Nephron progenitor cell (in vitro differentiated cells): ENCODE measurements at regions not wholly inside any gene's neighbourhood (a gene's known extent, or its start where the extent isn't known, plus 50 kb on each side); places are given as distances from the start of the nearest gene placed in this dataset.

Experiments
- DNase-seq: peaks from one replicate; pipeline ENCODE4 v3.0.0; 2021
- H3K27ac Mint-ChIP-seq: 2 replicates; pipeline ENCODE4 v1.8.0; 2021; ENCODE audit warnings: mild to moderate bottlenecking, moderate library complexity, mixed read lengths
- H3K27me3 Mint-ChIP-seq: 2 replicates; pipeline ENCODE4 v1.8.0; 2021; ENCODE audit warnings: mild to moderate bottlenecking, low read depth, mixed read lengths; ENCODE audit not compliant: poor library complexity
- H3K36me3 Mint-ChIP-seq: 2 replicates; pipeline ENCODE4 v1.8.0; 2021; ENCODE audit warnings: low read depth, mixed read lengths
- H3K4me1 Mint-ChIP-seq: 2 replicates; pipeline ENCODE4 v1.8.0; 2021; ENCODE audit warnings: mixed read lengths
- H3K4me3 Mint-ChIP-seq: 2 replicates; pipeline ENCODE4 v1.8.0; 2021; ENCODE audit warnings: mild to moderate bottlenecking, moderate library complexity, mixed read lengths
- H3K9me3 Mint-ChIP-seq: 2 replicates; pipeline ENCODE4 v1.8.0; 2021; ENCODE audit warnings: mild to moderate bottlenecking, moderate library complexity, mixed read lengths
- TF ChIP-seq, protein P1 (sequence below): fragments of 200-600 bp; sonication (generic); IDR thresholded peaks from 2 replicates; pipeline ENCODE4 v1.5.0; 2021; ENCODE audit warnings: antibody characterized with exemption

DNA sequence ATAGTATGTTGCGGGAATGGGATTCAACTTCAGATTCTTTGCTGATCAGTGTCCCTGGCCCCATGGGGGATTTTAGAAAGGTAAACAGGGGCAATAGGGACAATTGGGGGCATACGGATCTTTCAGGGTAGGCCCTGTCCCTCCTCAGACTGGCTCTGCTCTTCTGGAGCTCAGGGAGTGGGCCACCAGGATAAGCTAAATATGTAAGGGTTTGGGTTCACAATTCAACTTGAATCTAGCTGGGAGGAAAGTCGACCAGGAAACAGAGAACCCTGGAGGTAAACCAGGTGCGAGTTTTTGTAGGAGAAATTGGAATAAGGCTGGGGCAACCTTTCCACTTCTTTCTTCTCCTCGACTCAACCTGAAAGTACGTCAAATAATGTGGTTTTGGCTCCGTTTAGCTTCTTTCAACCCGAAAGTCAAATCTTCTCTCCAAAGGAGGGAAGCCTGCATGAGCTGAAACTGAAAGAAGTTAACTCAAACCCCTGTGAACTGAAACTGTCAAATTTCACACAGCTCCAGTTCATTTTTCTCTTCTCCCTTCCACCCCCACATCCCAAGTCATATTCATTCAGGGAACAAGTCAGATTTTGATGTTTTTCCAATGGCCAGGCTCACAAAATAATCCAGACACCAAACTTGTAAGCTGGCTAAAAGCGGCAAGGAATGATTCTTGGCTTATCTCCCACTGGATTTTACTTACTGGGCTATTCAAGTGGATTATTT lies 278.2 kb downstream of the CLIC5 start:
- TF ChIP-seq, protein P1, sequence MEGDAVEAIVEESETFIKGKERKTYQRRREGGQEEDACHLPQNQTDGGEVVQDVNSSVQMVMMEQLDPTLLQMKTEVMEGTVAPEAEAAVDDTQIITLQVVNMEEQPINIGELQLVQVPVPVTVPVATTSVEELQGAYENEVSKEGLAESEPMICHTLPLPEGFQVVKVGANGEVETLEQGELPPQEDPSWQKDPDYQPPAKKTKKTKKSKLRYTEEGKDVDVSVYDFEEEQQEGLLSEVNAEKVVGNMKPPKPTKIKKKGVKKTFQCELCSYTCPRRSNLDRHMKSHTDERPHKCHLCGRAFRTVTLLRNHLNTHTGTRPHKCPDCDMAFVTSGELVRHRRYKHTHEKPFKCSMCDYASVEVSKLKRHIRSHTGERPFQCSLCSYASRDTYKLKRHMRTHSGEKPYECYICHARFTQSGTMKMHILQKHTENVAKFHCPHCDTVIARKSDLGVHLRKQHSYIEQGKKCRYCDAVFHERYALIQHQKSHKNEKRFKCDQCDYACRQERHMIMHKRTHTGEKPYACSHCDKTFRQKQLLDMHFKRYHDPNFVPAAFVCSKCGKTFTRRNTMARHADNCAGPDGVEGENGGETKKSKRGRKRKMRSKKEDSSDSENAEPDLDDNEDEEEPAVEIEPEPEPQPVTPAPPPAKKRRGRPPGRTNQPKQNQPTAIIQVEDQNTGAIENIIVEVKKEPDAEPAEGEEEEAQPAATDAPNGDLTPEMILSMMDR: no peak
- no peak overlapping the region for H3K27ac Mint-ChIP-seq
- peaks cover 6% of the 10 kb centered on the region for H3K27me3 Mint-ChIP-seq
- no peaks in the 10 kb centered on the region for H3K36me3 Mint-ChIP-seq
- peaks cover 23% of the 10 kb centered on the region for H3K4me1 Mint-ChIP-seq
- H3K4me3 Mint-ChIP-seq: no peak overlapping the region
- H3K9me3 Mint-ChIP-seq: no peaks in the 10 kb centered on the region
- DNase-seq: no peak

DNA sequence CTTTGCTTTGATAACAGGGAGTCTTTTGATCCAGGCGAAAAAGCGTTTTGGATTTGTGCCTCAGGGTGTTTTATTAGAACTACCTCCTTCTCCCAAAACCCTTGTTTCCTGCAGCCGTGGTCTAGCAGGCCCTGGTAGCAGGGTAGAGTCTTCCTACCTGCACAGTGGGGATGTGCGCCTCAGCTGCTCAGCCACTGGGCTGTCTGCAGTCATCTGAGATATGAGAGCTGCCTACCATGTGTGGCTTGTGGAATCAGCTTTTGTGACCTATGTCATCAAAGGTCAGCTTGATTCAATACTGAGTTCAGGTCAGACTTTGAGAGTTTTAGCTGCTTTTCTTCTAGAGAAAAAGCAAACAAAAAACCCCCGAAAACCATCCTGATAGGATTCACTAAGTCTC lies 279.5 kb downstream of the CLIC5 start:
- TF ChIP-seq, protein P1: no peak
- no peak for DNase-seq
- H3K9me3 Mint-ChIP-seq: no peaks in the 10 kb centered on the region
- peaks cover 10% of the 10 kb centered on the region for H3K4me1 Mint-ChIP-seq
- no peak overlapping the region for H3K4me3 Mint-ChIP-seq
- no peaks in the 10 kb centered on the region for H3K36me3 Mint-ChIP-seq
- H3K27me3 Mint-ChIP-seq: peaks cover 10% of the 10 kb centered on the region
- no peak overlapping the region for H3K27ac Mint-ChIP-seq

DNA sequence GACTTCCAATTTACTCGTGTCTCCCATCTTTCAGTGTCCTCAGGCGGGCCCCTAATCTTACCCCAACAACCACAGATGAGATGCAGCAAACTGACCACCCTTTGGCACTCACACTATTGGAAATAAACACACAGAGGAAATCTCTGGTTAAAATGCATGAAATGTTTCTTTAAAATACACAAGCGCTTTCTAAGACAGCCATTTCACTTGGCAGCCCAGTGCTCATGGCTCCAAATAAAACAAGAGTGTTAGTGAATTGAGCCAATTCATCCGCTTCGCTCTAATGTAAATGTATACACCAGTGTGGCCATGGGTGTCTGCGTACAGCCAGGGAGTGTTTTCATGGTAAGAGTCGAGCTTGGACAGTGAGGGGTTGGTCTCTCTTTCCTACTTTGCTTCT lies 282.9 kb downstream of the CLIC5 start:
- H3K36me3 Mint-ChIP-seq: no peaks in the 10 kb centered on the region
- DNase-seq: no peak
- H3K4me3 Mint-ChIP-seq: no peak overlapping the region
- no peaks in the 10 kb centered on the region for H3K9me3 Mint-ChIP-seq
- no peak overlapping the region for H3K27ac Mint-ChIP-seq
- peaks cover 19% of the 10 kb centered on the region for H3K27me3 Mint-ChIP-seq
- no peaks in the 10 kb centered on the region for H3K4me1 Mint-ChIP-seq
- TF ChIP-seq, protein P1: no peak

DNA sequence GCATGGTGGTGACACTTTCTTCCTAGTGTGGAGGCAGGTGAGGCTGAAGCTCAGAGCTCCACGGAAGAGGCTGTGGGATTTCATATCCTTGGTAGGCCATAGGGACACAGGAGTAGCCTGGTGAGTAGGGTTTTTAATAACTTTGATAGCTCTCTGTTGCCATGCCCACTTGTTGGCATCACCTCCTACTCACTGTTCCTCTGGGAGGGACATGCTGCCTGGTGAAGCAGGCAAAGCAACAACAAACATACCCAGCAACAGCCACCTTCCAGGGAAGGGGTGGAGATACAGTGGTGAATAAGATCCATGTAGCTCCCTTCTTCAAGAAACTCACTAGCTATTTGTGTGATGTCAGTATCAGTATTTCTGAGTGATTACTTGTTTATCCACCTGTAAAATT lies 285.4 kb downstream of the CLIC5 start:
- no peak overlapping the region for H3K4me3 Mint-ChIP-seq
- peaks cover 7% of the 10 kb centered on the region for H3K4me1 Mint-ChIP-seq
- DNase-seq: no peak
- no peaks in the 10 kb centered on the region for H3K9me3 Mint-ChIP-seq
- no peak overlapping the region for H3K27ac Mint-ChIP-seq
- H3K27me3 Mint-ChIP-seq: peaks cover 28% of the 10 kb centered on the region
- no peaks in the 10 kb centered on the region for H3K36me3 Mint-ChIP-seq
- TF ChIP-seq, protein P1: no peak

DNA sequence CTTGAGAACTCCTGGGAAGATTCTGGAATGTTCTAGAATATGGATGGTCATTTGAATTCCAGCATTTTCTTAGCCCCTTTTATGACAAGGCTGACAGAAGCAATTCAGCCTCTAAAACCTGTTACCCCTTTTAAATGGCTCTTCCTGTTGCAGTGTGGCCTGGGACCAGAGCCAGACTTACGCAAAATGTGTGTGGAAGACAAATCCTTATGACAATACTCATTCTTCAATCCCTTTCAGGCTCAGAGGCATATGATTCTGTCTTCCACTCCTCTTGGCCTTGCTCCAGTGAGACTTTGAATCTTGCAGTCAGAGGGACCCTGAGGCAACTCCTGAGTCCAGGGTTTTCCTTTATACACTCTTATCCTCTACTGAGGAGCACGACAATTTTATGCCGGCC lies 287.0 kb downstream of the CLIC5 start:
- Mint-ChIP-seq H3K4me1 (peaks cover 7% of the 10 kb centered on the region), H3K36me3 (no peaks in the 10 kb centered on the region), H3K4me3 (no peak overlapping the region), H3K9me3 (no peaks in the 10 kb centered on the region), H3K27me3 (peaks cover 28% of the 10 kb centered on the region), H3K27ac (no peak overlapping the region)
- TF ChIP-seq, protein P1: no peak
- DNase-seq: no peak

DNA sequence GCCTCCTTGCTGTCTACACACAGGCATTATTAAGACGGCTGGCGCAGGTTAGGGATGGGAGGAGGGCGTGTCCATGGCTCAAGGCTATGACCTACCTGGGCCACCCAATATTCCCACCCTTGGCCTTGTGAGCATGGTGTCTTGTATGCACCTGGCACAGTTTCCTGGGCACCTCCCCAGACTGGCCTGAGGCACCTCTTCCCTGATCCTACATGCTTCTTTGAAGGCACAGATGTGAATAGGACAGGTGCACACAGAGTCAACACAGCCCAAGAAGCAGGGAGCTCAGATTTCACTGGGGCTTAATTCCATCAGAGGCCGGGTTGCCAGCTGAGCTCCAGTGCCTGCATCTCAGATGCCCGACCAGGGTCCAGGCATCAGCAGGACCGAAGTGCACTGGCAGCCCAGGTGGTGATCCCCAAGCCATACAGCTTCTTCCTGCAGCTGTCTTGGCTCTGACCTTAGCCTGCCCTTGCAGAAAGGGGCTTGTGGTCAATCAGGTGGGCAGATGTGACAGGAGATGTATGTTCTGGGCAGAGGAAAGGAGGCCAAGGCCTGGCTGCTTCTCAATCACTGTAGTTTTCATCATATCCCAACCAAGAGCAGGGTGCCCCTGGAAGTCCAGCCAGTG lies 287.7 kb downstream of the CLIC5 start:
- H3K27me3 Mint-ChIP-seq: peaks cover 25% of the 10 kb centered on the region

More for the DNA sequence above, 287.7 kb downstream of the CLIC5 start:
- Mint-ChIP-seq H3K9me3 (peaks cover 3% of the 10 kb centered on the region), H3K4me3 (no peak overlapping the region), H3K27ac (no peak overlapping the region), H3K36me3 (no peaks in the 10 kb centered on the region), H3K4me1 (peaks cover 7% of the 10 kb centered on the region)
- TF ChIP-seq, protein P1: no peak
- DNase-seq: no peak
